ENCODE measurements at regions not wholly inside any gene's neighbourhood (a gene's known extent, or its start where the extent isn't known, plus 50 kb on each side); places are given as distances from the start of the nearest gene placed in this dataset.

DNA sequence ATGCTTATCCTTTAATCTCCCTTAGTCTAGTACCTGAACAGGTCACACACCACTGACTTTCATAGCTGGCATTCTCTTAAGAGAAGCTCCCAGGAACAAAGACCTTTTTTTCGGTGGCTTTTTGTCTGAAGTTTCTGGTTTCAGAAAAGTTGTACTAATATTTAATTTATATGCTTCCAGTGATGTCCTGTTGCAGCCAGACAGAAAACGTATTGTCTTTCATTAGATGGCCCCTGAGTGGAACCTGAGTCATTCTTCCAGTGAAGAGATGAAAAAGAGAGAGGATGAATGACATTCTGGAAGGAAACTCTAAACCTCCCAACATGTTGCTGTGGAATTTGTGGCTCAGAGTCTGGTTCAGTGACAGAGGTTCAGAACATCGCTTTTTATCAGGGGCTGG lies 274.8 kb upstream of the TAC1 start:
- WGBS, 3 donors = 34 to 38% (median 35%) methylated on average over 3 of the region's 3 CpGs
- Histone ChIP-seq H3K4me1 (no peaks in the 10 kb centered on the region), H3K27ac (no peak overlapping the region), H3K4me3 (no peak overlapping the region), H3K27me3 (ENCODE audit: insufficient read depth in 3 of 3, low read length in 2 of 3) (no peaks in the 10 kb centered on the region), H3K36me3 (ENCODE audit: insufficient read depth in 1 of 2, low read depth in 1 of 2) (no peaks in the 10 kb centered on the region), H3K9me3 (no peaks in the 10 kb centered on the region)
- DNase-seq (no peak), ATAC-seq (no peak)
- TF ChIP-seq, protein P1, sequence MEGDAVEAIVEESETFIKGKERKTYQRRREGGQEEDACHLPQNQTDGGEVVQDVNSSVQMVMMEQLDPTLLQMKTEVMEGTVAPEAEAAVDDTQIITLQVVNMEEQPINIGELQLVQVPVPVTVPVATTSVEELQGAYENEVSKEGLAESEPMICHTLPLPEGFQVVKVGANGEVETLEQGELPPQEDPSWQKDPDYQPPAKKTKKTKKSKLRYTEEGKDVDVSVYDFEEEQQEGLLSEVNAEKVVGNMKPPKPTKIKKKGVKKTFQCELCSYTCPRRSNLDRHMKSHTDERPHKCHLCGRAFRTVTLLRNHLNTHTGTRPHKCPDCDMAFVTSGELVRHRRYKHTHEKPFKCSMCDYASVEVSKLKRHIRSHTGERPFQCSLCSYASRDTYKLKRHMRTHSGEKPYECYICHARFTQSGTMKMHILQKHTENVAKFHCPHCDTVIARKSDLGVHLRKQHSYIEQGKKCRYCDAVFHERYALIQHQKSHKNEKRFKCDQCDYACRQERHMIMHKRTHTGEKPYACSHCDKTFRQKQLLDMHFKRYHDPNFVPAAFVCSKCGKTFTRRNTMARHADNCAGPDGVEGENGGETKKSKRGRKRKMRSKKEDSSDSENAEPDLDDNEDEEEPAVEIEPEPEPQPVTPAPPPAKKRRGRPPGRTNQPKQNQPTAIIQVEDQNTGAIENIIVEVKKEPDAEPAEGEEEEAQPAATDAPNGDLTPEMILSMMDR (IDR thresholded peaks at IDR 0.05) = no peak
- intact Hi-C loops (cut with DNase I) = no loop called here

DNA sequence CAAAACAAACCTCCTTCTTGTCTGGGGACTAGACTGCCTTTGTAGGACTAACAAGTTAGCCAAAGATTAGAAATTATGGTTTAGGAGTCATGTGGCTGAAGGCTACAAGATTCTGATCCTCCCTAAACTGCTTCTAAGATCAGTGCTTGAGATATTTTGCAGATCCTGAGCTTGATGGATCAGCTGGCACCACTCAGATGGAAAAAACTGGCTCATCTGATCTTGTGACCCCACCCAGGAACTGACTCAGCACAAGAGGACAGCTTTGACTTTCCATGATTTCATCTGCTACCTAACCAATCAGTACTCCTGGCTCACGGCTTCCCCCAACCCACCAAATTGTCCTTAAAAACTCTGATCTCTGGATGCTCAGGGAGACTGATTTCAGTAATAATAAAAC lies 271.5 kb upstream of the TAC1 start:
- Histone ChIP-seq H3K27me3 (ENCODE audit: insufficient read depth in 3 of 3, low read length in 2 of 3) (no peaks in the 10 kb centered on the region), H3K9me3 (no peaks in the 10 kb centered on the region), H3K4me1 (no peaks in the 10 kb centered on the region), H3K27ac (no peak overlapping the region), H3K36me3 (ENCODE audit: insufficient read depth in 1 of 2, low read depth in 1 of 2) (no peaks in the 10 kb centered on the region), H3K4me3 (no peak overlapping the region)
- WGBS, 3 donors = 85 to 97% (median 92%) methylated on average over 1 of the region's 1 CpG
- DNase-seq (no peak), ATAC-seq (no peak)
- intact Hi-C loops (cut with DNase I) = no loop called here
- TF ChIP-seq, protein P1 (IDR thresholded peaks at IDR 0.05) = no peak

DNA sequence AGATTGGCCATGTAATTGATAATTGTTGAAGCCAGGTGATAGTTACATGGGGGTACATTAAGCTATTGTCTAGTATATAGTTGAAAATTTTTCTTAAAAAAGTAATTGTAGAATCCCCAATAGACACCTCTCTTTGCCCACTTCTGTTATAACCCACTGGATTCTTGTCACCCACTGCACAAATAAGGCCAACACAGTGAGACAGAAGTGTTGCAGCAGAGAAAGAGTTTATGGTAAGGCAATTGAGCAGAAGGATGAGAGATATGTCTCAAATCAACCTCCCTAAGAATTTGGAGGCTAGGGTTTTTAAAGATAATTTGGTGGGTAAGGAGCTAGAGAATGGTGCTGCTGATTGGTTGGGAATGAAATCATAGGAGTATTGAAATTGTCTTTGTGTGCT lies 270.3 kb upstream of the TAC1 start:
- no peak overlapping the region for H3K4me3 ChIP-seq
- H3K4me1 ChIP-seq = no peaks in the 10 kb centered on the region
- TF ChIP-seq, protein P1 (IDR thresholded peaks at IDR 0.05) = no peak
- H3K27me3 ChIP-seq (ENCODE audit: insufficient read depth in 3 of 3, low read length in 2 of 3) = no peaks in the 10 kb centered on the region
- intact Hi-C loops (cut with DNase I) = no loop called here
- DNase-seq (no peak), ATAC-seq (no peak)
- H3K9me3 ChIP-seq = no peaks in the 10 kb centered on the region
- H3K27ac ChIP-seq = no peak overlapping the region
- H3K36me3 ChIP-seq (ENCODE audit: insufficient read depth in 1 of 2, low read depth in 1 of 2) = no peaks in the 10 kb centered on the region

DNA sequence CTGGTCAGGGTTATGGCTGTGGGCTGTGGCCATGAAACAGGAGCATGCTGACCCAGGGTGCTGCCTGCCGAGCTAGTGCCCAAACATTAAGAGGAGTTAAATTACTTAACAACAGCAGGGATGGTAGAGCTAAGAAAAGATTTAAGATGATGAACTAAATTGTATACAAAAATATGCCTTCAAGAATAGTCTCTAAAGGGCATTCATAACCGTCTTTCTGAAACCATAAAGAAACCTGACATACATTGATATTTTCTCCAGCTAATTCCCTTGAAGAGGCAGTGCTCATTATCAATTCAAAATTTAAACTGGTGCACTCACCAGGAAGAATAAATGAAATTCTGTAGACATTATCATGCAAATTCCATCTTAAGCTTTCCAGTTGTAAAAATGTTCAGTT lies 265.8 kb upstream of the TAC1 start:
- no peaks in the 10 kb centered on the region for H3K4me1 ChIP-seq
- ATAC-seq (no peak), DNase-seq (no peak)
- intact Hi-C loops (cut with DNase I) = no loop called here
- no peaks in the 10 kb centered on the region for H3K36me3 ChIP-seq (ENCODE audit: insufficient read depth in 1 of 2, low read depth in 1 of 2)
- no peak overlapping the region for H3K27ac ChIP-seq
- WGBS, 3 donors = 21 to 34% (median 27%) methylated on average over 2 of the region's 2 CpGs
- no peaks in the 10 kb centered on the region for H3K27me3 ChIP-seq (ENCODE audit: insufficient read depth in 3 of 3, low read length in 2 of 3)
- H3K4me3 ChIP-seq = no peak overlapping the region
- TF ChIP-seq, protein P1 (IDR thresholded peaks at IDR 0.05) = no peak
- no peaks in the 10 kb centered on the region for H3K9me3 ChIP-seq

DNA sequence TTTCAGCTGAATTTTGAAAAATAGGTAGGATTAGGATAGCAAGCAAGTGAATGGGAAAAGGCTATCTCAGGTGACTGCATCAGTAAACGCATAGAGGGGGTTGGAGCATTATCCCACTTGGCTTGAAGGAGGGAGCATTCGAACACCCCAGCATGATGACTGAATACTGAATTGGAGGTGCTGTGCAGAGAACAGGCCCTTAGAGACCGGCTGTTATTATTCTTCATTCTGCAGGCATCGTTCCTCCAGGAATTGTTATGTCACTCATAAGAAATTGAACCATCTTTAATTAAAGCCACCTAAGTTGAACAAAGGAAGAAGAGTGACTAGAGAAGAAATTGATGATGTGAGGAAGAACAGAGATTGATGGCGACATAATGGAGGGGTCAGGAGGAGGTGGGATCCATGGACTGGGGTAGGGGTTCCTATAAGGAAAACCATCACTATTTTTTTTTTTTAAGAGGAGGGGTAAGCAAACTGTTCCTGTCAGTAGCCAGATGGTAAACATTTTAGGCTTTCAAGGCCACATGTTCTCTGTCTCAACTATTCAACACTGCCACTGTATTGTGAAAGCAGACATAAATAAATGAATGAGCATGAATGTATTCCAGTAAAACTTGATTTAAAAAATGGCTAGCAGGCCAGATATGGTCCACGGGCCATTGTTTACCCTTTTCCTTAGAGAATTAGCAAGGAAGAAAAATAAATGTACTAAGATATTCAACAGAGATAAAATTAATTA lies 264.7 kb upstream of the TAC1 start:
- Histone ChIP-seq H3K36me3 (ENCODE audit: insufficient read depth in 1 of 2, low read depth in 1 of 2) (no peaks in the 10 kb centered on the region), H3K4me1 (no peaks in the 10 kb centered on the region), H3K9me3 (no peaks in the 10 kb centered on the region), H3K27me3 (ENCODE audit: insufficient read depth in 3 of 3, low read length in 2 of 3) (no peaks in the 10 kb centered on the region), H3K4me3 (no peak overlapping the region), H3K27ac (no peak overlapping the region)
- no peak for DNase-seq
- no peak for ATAC-seq
- TF ChIP-seq, protein P1 (IDR thresholded peaks at IDR 0.05) = no peak
- 67 to 77% (median 74%) methylated on average over 6 of the region's 6 CpGs for WGBS, 3 donors
- intact Hi-C loops (cut with DNase I) = no loop called here

Measured in psoas muscle (tissue), 7 donors.